Brain microvascular endothelial cell (primary cell): ENCODE measurements at regions not wholly inside any gene's neighbourhood (a gene's known extent, or its start where the extent isn't known, plus 50 kb on each side); places are given as distances from the start of the nearest gene placed in this dataset.

ENCODE experiments used
- DNase-seq: peaks from one replicate; pipeline ENCODE4 v3.0.0-alpha.2; 2020
- H3K27ac ChIP-seq: fragments of 250-450 bp; sonication (Bioruptor Pico); 2 replicates; pipeline ENCODE4 v1.5.1; 2020; ENCODE audit warnings: mild to moderate bottlenecking, moderate library complexity
- H3K27me3 ChIP-seq: fragments of 250-450 bp; sonication (Bioruptor Pico); replicated peaks from 2 replicates; pipeline ENCODE4 v1.5.1; 2020; ENCODE audit warnings: mild to moderate bottlenecking
- H3K36me3 ChIP-seq: fragments of 250-450 bp; sonication (Bioruptor Pico); replicated peaks from 2 replicates; pipeline ENCODE4 v1.5.1; 2020; ENCODE audit warnings: mild to moderate bottlenecking
- H3K4me3 ChIP-seq: 2 replicates; pipeline ENCODE4 v1.5.1; 2011; ENCODE audit warnings: low read depth, mild to moderate bottlenecking, control low read depth, low read length, moderate library complexity
- in situ Hi-C: cut with HindIII; loops from 2 replicates; pipeline ENCODE4 v1.10.0; 2017; ENCODE audit warnings: low sequenced_read_pairs, low pct_ligation_motif_present
- TF ChIP-seq, protein P1 (sequence below): IDR thresholded peaks from 2 replicates; pipeline ENCODE4 v1.5.1; 2011; ENCODE audit warnings: low read depth, mild to moderate bottlenecking, moderate library complexity, low read length, control low read depth, inconsistent platforms; ENCODE audit errors: missing control alignments

DNA sequence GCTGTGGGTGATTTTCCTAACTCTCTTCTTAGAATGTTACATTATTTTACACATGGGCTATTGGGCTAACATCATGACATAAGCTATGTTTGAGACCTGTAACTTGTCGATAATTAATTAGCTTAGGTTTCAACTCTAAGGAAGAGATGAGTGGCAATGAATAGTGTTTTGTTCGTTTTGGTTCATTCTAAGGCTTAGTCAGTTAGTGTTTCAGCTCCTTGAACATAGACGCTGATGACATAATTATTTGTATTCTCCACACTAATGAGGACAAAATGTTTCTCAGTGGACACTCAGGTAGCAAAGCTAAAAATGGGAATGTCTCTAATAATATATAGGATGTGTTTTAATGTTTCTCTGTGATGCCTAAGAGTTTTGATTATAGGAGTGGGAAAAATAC, 401.9 kb downstream of the GATA3 start:
- Histone ChIP-seq H3K36me3 (no peaks in the 10 kb centered on the region), H3K27me3 (no peaks in the 10 kb centered on the region), H3K27ac (no peak overlapping the region), H3K4me3 (no peak overlapping the region)
- in situ Hi-C loops: no loop called here
- DNase-seq: no peak
- TF ChIP-seq, protein P1, sequence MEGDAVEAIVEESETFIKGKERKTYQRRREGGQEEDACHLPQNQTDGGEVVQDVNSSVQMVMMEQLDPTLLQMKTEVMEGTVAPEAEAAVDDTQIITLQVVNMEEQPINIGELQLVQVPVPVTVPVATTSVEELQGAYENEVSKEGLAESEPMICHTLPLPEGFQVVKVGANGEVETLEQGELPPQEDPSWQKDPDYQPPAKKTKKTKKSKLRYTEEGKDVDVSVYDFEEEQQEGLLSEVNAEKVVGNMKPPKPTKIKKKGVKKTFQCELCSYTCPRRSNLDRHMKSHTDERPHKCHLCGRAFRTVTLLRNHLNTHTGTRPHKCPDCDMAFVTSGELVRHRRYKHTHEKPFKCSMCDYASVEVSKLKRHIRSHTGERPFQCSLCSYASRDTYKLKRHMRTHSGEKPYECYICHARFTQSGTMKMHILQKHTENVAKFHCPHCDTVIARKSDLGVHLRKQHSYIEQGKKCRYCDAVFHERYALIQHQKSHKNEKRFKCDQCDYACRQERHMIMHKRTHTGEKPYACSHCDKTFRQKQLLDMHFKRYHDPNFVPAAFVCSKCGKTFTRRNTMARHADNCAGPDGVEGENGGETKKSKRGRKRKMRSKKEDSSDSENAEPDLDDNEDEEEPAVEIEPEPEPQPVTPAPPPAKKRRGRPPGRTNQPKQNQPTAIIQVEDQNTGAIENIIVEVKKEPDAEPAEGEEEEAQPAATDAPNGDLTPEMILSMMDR: no peak

DNA sequence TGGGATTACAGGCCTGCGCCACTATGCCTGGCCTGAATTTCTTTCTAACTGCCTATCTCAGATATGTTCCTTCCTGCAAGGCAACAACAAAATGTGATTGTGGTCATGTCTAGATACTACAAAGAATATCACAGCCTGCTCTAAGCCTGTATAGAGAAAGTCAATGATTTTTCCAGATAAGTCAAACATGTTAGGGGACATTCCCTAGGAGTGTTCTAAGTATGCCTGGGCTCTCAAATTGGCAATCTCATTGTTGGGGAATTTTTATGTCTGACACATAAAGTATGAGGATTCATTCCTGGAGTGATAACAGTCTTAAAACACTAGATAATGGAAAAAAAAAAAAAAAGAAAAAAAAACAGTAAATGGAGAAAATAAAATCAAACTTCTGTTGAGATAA, 406.1 kb downstream of the GATA3 start:
- H3K27ac ChIP-seq: no peak overlapping the region
- no peak for DNase-seq
- in situ Hi-C loops: no loop called here
- H3K4me3 ChIP-seq: no peak overlapping the region
- TF ChIP-seq, protein P1: no peak
- H3K36me3 ChIP-seq: no peaks in the 10 kb centered on the region
- H3K27me3 ChIP-seq: no peaks in the 10 kb centered on the region

DNA sequence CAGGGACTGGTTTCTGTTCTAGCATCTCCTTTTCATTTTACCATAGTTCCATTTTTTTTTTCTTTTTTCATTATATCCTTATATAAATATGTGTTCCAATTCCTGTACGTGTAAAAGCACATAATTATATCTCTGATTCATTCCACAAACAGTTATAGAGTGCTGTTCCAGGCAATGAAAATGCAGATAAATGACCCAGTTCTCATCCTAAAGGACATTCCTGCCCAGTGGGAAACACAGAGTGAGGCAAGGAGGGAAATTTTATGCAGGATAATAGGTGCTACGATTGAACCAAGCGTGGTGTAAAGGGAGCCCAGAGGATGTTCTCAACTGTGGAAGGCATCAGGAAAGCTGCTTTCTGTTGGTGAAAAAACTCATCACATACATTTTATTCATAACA, 408.1 kb downstream of the GATA3 start:
- DNase-seq: no peak
- Histone ChIP-seq H3K4me3 (no peak overlapping the region), H3K36me3 (no peaks in the 10 kb centered on the region), H3K27ac (no peak overlapping the region), H3K27me3 (no peaks in the 10 kb centered on the region)
- in situ Hi-C loops: no loop called here
- TF ChIP-seq, protein P1: no peak

DNA sequence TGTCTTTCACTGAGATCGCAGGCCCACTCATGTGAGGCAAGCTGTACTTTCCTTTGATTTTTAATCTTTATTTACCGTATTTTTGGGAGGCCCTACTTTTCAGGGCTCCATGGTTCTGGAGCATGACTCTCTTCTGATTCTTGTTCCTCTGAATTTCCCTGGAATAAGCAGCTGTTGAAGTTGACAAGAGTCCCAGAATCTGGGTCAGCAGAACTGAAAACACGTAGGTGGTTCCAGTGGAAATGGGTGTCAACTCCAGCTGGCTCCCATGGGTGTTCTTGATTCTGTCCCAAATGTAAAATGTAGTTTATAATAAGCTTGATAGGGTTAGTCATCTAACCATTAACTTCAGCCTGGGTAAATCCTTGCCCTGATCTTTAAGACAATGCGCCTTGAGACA, 409.4 kb downstream of the GATA3 start:
- Histone ChIP-seq H3K27ac (no peak overlapping the region), H3K4me3 (no peak overlapping the region), H3K36me3 (no peaks in the 10 kb centered on the region), H3K27me3 (no peaks in the 10 kb centered on the region)
- DNase-seq: no peak
- in situ Hi-C loops: no loop called here
- TF ChIP-seq, protein P1: no peak

DNA sequence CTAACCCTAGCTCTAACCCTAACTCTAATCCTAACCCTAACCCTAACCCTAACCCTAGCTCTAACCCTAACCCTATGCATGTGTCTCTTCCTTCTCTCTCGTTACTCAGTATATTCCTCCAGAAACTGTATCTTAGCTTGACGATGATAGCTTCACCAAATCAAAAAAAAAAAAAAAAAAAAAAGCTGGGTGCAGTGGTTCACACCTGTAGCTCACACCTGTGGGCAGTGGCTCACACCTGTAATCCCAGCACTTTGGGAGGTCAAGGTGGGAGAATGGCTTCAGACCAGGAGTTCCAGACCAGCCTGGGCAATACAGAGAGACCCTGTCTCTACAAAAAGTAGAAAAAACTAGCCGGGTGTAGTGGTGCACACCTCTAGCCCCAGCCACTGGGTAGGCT, 414.0 kb downstream of the GATA3 start:
- no peaks in the 10 kb centered on the region for H3K27me3 ChIP-seq
- no peak for DNase-seq
- no peak overlapping the region for H3K4me3 ChIP-seq

DNA sequence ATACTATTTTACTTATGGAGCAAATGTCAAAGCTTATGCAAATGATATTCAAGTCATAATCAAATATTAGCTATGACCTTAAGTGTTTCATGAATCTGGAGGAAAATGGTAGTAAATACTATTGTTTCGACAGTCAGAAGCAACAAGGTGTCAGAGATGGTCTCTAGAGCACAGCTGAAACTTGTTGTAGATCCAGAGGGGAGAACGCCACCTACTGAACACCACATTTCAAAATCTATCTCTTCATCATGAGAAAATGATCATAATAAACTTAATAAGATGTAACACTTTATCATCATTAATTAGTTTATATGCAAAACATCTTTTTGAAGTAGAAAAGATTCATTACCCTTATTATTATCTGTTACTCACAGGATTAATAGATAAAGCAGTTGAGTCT, 418.7 kb downstream of the GATA3 start:
- TF ChIP-seq, protein P1: no peak
- no peaks in the 10 kb centered on the region for H3K36me3 ChIP-seq
- no peaks in the 10 kb centered on the region for H3K27me3 ChIP-seq
- no peak overlapping the region for H3K27ac ChIP-seq
- DNase-seq: no peak
- in situ Hi-C loops: no loop called here
- no peak overlapping the region for H3K4me3 ChIP-seq

More for the DNA sequence above, 414.0 kb downstream of the GATA3 start:
- Histone ChIP-seq H3K36me3 (no peaks in the 10 kb centered on the region), H3K27ac (no peak overlapping the region)
- TF ChIP-seq, protein P1: no peak
- in situ Hi-C loops: no loop called here
